ENCODE measurements at regions not wholly inside any gene's neighbourhood (a gene's known extent, or its start where the extent isn't known, plus 50 kb on each side); places are given as distances from the start of the nearest gene placed in this dataset.

DNA sequence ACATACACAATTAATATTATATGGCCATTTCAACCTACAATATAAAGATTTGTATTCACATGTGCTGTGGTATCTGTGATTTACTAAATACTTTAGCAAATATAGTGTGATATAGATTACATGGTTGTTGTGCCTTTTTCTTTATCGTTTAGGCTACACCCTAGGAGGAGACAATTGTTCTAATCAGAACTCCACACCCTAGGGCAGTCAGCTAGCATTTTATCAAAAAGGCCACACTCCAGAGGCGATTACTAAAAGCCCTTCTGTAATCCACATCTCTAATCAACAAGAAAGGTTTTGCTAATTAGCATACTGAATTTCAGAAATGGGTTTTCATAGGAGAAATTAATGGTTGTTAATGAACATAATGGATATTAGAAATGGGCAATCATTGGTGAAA lies 319.5 kb upstream of the NOCT start:
- Histone ChIP-seq H3K4me3 (ENCODE audit: insufficient read depth, low read length) (no peak overlapping the region), H3K27ac (ENCODE audit: low read depth, low read length) (no peak overlapping the region), H3K4me2 (ENCODE audit: insufficient read depth, low read length) (no peak overlapping the region), H4K20me1 (ENCODE audit: insufficient read depth, low read length) (no peaks in the 10 kb centered on the region), H3K36me3 (ENCODE audit: insufficient read depth, low read length) (no peaks in the 10 kb centered on the region), H3K4me1 (ENCODE audit: insufficient read depth, low read length) (peaks cover 3% of the 10 kb centered on the region), H3K79me2 (ENCODE audit: insufficient read depth, low read length) (no peaks in the 10 kb centered on the region), H3K9me3 (ENCODE audit: low read depth, low read length) (no peaks in the 10 kb centered on the region), H3K27me3 (ENCODE audit: insufficient read depth, low read length) (peaks cover 7% of the 10 kb centered on the region), H2AFZ (ENCODE audit: low read length) (no peak overlapping the region)
- TF ChIP-seq, protein P1, sequence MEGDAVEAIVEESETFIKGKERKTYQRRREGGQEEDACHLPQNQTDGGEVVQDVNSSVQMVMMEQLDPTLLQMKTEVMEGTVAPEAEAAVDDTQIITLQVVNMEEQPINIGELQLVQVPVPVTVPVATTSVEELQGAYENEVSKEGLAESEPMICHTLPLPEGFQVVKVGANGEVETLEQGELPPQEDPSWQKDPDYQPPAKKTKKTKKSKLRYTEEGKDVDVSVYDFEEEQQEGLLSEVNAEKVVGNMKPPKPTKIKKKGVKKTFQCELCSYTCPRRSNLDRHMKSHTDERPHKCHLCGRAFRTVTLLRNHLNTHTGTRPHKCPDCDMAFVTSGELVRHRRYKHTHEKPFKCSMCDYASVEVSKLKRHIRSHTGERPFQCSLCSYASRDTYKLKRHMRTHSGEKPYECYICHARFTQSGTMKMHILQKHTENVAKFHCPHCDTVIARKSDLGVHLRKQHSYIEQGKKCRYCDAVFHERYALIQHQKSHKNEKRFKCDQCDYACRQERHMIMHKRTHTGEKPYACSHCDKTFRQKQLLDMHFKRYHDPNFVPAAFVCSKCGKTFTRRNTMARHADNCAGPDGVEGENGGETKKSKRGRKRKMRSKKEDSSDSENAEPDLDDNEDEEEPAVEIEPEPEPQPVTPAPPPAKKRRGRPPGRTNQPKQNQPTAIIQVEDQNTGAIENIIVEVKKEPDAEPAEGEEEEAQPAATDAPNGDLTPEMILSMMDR (IDR thresholded peaks at IDR 0.05; ENCODE audit: extremely low read depth, low read depth, low read length), result no peak
- no peak for DNase-seq (ENCODE audit: insufficient read length, low spot score, missing footprints)

DNA sequence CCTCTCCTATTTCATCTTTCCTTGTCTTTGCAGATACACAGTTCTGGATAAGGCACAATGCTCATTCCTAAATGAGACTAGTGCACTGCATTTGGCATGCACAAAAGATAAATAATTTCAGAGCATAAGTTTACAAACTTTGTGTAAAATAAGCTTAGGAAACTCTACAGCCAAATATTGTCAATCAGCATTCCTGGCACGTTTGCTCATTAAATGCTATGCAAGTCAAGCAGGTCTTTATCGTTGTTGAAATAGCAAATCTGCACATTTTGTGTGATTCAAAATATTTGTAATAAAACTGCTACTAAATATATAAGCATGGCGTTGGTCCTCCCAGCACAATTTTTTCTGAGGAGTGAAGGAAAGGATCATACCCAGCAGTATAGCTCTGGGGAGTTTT lies 322.1 kb upstream of the NOCT start:
- Histone ChIP-seq H3K79me2 (ENCODE audit: insufficient read depth, low read length) (no peaks in the 10 kb centered on the region), H4K20me1 (ENCODE audit: insufficient read depth, low read length) (no peaks in the 10 kb centered on the region), H3K4me2 (ENCODE audit: insufficient read depth, low read length) (no peak overlapping the region), H2AFZ (ENCODE audit: low read length) (no peak overlapping the region), H3K36me3 (ENCODE audit: insufficient read depth, low read length) (no peaks in the 10 kb centered on the region), H3K4me1 (ENCODE audit: insufficient read depth, low read length) (peaks cover 3% of the 10 kb centered on the region), H3K27ac (ENCODE audit: low read depth, low read length) (no peak overlapping the region), H3K27me3 (ENCODE audit: insufficient read depth, low read length) (peaks cover 12% of the 10 kb centered on the region), H3K9me3 (ENCODE audit: low read depth, low read length) (no peaks in the 10 kb centered on the region), H3K4me3 (ENCODE audit: insufficient read depth, low read length) (no peak overlapping the region)
- no peak for DNase-seq (ENCODE audit: insufficient read length, low spot score, missing footprints)
- TF ChIP-seq, protein P1 (IDR thresholded peaks at IDR 0.05; ENCODE audit: extremely low read depth, low read depth, low read length), result no peak

DNA sequence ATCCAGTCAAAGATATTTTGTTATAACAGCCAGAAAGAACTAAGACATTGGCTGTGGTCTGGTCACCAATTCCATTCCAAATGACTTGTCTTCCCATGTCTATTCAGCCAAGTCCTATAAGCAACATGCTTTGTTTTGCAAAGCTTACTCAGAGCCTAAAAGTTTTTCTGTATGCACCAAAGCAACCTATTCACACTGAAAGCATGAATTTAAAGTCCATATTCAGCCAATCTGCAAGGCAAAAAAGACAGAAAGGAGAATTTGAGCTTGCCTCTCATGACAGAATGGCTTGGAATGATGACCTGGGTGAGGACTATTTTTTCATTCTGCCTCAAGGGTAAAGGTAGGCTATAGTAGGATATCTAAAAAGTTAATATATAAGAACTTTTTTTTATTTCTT lies 323.2 kb upstream of the NOCT start:
- H2AFZ ChIP-seq (ENCODE audit: low read length), result no peak overlapping the region
- H3K27me3 ChIP-seq (ENCODE audit: insufficient read depth, low read length), result peaks cover 16% of the 10 kb centered on the region
- no peak overlapping the region for H3K4me2 ChIP-seq (ENCODE audit: insufficient read depth, low read length)
- peaks cover 3% of the 10 kb centered on the region for H3K4me1 ChIP-seq (ENCODE audit: insufficient read depth, low read length)
- no peaks in the 10 kb centered on the region for H3K79me2 ChIP-seq (ENCODE audit: insufficient read depth, low read length)
- TF ChIP-seq, protein P1 (IDR thresholded peaks at IDR 0.05; ENCODE audit: extremely low read depth, low read depth, low read length), result no peak
- H3K36me3 ChIP-seq (ENCODE audit: insufficient read depth, low read length), result no peaks in the 10 kb centered on the region
- no peaks in the 10 kb centered on the region for H4K20me1 ChIP-seq (ENCODE audit: insufficient read depth, low read length)
- H3K27ac ChIP-seq (ENCODE audit: low read depth, low read length), result no peak overlapping the region
- H3K4me3 ChIP-seq (ENCODE audit: insufficient read depth, low read length), result no peak overlapping the region
- no peaks in the 10 kb centered on the region for H3K9me3 ChIP-seq (ENCODE audit: low read depth, low read length)
- no peak for DNase-seq (ENCODE audit: insufficient read length, low spot score, missing footprints)

DNA sequence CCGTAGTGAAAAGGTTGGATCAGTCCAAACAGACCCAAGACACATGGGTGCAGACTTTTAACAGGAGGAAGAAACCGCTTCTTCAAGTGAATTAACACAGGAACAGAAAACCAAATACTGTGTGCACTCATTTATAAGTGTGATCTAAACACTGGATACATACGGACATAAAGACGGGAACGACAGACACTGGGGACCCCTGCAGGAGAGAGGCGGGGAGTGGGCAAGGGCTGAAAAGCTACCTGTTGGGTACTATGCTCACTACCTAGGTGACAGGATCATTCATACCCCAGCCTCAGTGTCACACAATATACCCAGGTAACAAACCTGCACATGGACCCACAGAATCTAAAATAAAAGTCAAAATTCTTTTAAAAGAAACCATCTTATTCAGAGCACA lies 326.0 kb upstream of the NOCT start:
- H4K20me1 ChIP-seq (ENCODE audit: insufficient read depth, low read length), result no peaks in the 10 kb centered on the region
- DNase-seq (ENCODE audit: insufficient read length, low spot score, missing footprints), result no peak
- TF ChIP-seq, protein P1 (IDR thresholded peaks at IDR 0.05; ENCODE audit: extremely low read depth, low read depth, low read length), result no peak
- H3K36me3 ChIP-seq (ENCODE audit: insufficient read depth, low read length), result no peaks in the 10 kb centered on the region
- H2AFZ ChIP-seq (ENCODE audit: low read length), result no peak overlapping the region
- H3K9me3 ChIP-seq (ENCODE audit: low read depth, low read length), result no peaks in the 10 kb centered on the region
- H3K79me2 ChIP-seq (ENCODE audit: insufficient read depth, low read length), result no peaks in the 10 kb centered on the region
- H3K4me2 ChIP-seq (ENCODE audit: insufficient read depth, low read length), result no peak overlapping the region
- H3K27ac ChIP-seq (ENCODE audit: low read depth, low read length), result no peak overlapping the region
- H3K4me3 ChIP-seq (ENCODE audit: insufficient read depth, low read length), result no peak overlapping the region
- peaks cover 26% of the 10 kb centered on the region for H3K27me3 ChIP-seq (ENCODE audit: insufficient read depth, low read length)
- no peaks in the 10 kb centered on the region for H3K4me1 ChIP-seq (ENCODE audit: insufficient read depth, low read length)
